CD4-positive, alpha-beta T cell treated with Interleukin-1 beta for 1 hour (primary cell): ENCODE measurements at regions not wholly inside any gene's neighbourhood (a gene's known extent, or its start where the extent isn't known, plus 50 kb on each side); places are given as distances from the start of the nearest gene placed in this dataset.

ENCODE experiments used
- DNase-seq, 2 donors: peaks; one replicate each; pipeline ENCODE4 v3.0.0-alpha.2; 2020 to 2022

GRCh38 chr10:109475711-109476421 lies 447.4 kb downstream of the XPNPEP1 start:
- DNase-seq: no peak

DNA sequence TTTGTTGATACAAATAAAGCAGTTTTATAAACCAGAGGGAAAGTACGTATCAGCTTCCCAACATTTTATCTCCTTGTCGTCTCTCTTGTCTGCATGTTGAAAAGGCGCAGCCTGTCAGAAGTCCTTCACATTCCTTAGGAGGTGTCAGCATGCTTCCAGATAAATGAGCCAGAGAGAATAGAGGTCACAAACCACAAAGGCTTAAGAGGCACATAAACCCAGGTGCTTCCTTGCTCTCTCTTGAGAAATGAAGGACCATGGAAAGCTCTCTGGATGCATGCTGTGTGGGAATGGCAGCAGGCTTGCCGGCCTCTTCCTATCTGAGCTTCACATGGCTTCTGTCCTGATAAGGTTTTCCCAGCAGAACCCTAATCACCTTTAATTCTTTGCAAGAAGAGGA lies 448.5 kb downstream of the XPNPEP1 start:
- no peak for DNase-seq

- DNase-seq: no peak
These were observed 449.1 kb downstream of the XPNPEP1 start for GRCh38 chr10:109474261-109474660.

DNA sequence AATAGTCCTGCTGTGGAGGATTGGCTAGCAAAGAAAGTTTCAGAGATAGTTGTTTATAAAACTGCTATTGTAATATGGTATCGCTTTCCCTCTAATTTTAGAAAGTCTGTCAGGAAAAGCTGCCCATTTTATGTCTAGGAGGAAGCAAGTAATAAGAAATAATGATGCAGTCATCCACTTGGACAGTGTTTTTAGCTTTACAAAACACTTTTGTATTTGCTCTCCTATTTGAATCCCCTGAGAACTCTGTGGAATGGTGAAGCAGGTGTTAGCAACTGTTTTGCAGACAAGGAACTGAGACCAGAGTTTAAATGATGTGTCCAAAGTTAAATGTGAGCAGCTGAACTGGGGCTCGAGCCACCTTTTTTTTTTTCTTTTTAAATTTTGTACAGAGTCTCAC lies 455.8 kb downstream of the XPNPEP1 start:
- no peak for DNase-seq

DNA sequence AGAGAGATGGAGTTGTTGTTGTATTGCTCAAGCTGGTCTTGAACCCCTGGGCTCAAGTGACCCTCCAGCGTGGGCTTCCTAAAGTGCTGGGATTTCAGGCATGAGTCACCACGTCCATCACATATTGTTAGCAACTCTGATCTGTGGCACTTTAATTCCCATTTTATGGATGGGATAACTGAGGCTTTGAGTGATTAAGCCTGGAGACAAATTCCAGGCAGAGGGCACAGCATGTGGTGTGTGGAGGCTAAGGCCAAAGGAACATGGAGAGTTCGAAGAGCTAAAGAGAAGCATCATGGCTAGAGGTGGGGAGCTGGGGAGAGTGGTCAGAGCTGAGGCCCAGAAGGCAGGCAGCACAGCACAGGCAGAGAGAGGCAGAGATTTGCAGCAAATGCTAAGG lies 458.4 kb downstream of the XPNPEP1 start:
- no peak for DNase-seq

DNA sequence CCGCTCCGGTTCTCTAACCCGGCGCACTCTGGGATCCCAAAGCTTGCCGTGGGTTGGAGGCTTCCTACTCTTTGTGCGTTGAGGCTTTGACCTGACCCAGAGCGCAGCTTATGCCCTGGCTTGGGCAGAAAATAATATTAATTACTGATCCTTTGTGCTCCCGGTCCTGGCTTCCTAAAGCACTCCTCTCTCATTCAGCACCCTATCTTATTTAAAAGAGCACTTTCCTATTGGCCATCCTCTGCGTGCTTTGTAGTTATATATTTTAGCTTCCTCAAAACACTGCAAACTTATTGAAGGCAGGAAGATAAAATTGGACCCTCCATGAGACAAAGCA lies 466.0 kb downstream of the XPNPEP1 start:
- no peak for DNase-seq

- no peak for DNase-seq
These were observed 466.6 kb downstream of the XPNPEP1 start for GRCh38 chr10:109456566-109457301.

DNA sequence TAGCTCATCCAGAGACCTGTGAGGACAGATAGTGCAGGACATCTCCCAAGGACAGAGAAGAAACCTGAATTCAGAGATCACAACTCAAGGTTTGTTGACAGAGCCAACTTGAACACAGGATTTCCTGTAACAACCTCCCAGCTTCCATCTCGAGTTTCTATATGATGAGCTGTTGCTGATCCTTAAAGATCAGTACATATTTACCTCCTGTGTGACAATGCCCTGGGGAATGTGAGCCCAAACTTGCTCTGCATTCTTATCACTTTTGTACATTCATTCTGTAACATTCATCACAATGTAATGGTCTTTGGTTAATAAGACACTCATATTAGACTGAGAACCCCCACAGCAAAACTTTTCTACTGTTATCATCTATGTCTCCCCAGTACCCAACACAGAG lies 468.6 kb downstream of the XPNPEP1 start:
- no peak for DNase-seq

GRCh38 chr10:109451879-109452278 lies 471.4 kb downstream of the XPNPEP1 start:
- DNase-seq: no peak

DNA sequence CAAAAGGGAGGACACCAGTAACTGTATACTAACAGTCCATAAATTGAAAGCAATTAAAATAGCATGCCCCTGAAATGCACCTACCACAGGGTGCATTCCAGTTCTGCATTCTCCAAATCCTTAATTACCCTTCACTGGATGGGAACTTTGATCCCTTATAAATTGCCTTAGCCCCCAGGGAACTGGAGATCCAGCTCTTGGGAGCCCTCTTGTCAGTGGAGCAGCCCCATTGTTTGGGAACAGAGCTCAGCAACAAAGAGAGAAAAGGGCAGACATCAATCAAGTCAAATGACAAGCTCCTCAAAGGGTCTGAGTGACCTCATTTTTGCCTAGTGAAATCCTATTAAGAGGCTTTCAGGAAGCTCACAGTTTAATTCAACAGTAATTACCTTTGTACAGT lies 472.6 kb downstream of the XPNPEP1 start:
- no peak for DNase-seq

- DNase-seq: no peak
These were observed 489.9 kb downstream of the XPNPEP1 start for GRCh38 chr10:109433434-109433833.

GRCh38 chr10:109432281-109432680 lies 491.0 kb downstream of the XPNPEP1 start:
- no peak for DNase-seq

- no peak for DNase-seq
These were observed 492.5 kb downstream of the XPNPEP1 start for GRCh38 chr10:109430799-109431198.

GRCh38 chr10:109430043-109430760 lies 493.1 kb downstream of the XPNPEP1 start:
- DNase-seq: no peak

DNA sequence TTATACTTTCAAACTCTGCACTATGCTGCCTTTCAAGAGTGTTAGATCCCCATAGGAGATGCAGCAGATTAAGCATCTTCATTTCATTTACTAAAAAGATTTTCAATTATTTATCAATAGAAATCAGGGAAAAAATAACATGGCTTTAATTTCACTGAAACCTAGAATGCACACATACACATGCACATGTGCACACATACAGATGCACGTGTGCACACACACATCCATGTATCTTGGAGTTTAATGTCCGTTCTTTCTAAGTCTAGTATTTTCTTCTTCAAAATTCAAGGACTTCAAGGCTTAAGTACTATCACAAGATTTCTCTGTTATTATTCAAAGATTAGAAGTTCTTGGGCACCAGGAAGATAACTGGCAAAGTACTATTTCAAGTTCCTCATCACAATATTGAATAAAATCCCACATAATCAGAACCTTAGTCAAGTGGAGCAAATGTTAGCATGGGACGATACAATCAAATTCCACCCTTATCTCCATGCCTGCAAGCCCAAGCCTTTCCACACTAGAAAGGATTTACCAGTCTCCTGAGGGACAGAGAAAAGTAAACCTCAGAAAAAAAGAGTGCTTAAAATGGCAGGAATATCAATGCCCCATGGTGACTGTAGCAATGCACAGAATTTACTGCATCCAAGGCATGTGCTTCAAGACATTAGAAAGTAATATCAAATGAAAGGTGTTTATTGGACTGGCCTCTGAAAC lies 494.4 kb downstream of the XPNPEP1 start:
- DNase-seq: no peak

DNA sequence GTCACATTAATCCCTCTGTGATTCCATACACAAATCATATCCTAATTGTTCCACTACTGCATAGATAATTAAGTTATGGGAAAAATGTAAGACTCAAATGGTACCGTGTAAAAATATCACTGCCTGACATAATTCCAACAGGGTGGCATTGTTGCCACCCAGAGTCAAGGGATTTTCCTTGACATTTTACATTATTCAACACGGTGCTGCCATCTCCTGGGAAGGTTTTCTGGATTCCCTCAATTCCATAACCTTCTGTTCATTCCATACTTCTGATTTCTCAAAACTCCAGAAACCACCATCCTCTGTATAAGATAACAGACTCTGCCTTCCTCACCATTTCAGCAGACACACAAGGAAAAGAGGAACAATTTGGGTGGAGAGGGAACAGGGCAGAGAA lies 495.9 kb downstream of the XPNPEP1 start:
- no peak for DNase-seq

DNA sequence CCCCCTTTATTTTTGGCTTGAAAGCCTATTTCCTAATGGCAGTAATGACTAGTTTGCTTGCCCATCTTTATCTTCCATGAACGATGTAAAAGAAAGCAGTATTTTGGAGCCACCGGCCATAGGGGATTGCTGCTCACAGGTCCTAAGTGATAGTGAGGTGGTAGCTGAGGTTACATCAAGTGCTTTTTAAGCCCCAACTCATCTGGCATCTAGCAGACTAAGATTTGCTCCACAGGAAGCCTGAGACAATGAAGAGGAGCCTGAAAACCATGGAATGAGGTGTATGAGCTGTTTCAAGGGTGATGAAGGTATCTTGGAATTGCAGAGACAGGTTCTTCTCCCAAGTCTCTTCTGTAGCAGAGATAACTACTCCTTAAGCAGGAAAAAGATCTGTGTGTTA lies 496.3 kb downstream of the XPNPEP1 start:
- DNase-seq: no peak

- DNase-seq: no peak
These were observed 504.5 kb downstream of the XPNPEP1 start for GRCh38 chr10:109418795-109419194.

DNA sequence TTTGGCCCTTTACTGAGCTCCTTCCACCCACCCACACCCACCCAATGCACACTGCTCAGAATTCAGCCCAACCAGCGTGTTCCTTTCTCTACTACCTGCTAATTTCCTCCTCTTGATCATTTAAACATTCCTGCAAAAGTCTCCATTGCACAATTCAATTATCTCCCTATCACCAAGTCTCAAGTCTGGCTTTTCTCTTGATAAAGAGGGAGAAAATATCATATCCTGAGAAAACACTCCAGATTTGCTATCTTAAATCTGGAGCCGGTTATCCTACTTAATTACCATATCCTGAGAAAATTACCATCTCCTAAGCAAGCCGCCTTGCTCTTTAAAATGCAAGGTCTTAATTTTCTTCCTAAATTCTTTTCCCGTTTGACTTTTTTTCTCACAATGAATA lies 505.5 kb downstream of the XPNPEP1 start:
- no peak for DNase-seq

DNA sequence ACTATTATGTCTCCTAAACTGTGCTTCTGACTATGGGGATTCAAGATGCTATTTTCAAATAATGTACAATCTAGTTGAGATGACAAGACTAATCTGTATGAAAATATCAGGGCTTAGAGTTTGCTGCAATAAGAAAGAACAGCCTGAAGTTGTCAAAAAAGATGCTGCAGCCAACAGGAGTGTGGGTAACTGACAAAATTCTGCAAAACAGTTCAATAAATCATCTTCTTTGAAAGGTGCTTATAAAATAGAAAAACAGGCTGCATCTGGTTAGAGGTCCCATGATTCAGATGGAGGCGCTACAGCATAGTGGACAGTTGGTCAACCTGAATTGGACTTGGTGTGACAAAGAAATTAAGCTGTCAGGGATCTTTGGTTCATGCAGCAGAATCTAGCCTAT lies 511.0 kb downstream of the XPNPEP1 start:
- DNase-seq: no peak

DNA sequence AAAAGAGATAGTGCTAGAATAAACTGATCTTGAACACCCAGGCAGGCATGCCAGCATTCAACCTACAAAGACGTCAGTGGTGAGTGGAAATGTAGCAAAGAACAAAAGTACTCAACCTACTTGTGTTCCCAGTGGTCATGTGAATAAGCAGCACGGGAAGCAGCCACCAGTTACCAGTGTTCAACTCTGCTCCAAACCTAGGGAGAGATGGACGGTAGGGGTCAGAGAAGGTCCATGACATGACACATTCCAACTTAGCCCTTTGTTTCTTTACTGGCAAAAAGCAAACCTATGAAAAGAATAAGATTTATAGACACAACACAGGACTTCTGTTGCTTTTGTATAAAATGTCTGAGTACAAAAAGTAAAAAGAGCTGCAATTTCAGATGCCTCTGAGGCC lies 511.4 kb downstream of the XPNPEP1 start:
- DNase-seq: no peak

DNA sequence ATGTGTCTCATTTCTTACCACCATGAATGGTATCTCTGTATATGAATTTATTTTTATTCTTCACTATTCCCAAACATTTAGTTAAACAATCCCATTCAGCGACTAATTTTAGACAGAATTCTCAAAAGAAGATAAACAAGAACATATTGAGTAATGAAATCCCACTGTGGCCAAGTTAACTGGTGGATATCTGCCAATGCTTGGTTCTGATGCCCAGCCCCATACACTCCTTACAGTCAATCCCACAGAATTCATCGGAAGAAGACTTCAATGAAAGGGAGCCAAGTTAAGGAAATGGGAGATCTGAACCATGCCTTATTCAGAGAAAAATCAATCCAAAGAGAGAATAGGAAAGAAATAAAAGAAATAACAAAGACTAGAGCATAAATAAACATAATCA lies 518.0 kb downstream of the XPNPEP1 start:
- no peak for DNase-seq

- no peak for DNase-seq
These were observed 519.8 kb downstream of the XPNPEP1 start for GRCh38 chr10:109403551-109403950.

GRCh38 chr10:109393425-109393824 lies 529.9 kb downstream of the XPNPEP1 start:
- no peak for DNase-seq
